OCI-LY1 (cell line): ENCODE measurements at regions not wholly inside any gene's neighbourhood (a gene's known extent, or its start where the extent isn't known, plus 50 kb on each side); places are given as distances from the start of the nearest gene placed in this dataset.

Source experiments
- EZH2 ChIP-seq: fragments of 200-600 bp; sonication (generic), shearing (Covaris generic); IDR thresholded peaks from 2 replicates; pipeline ENCODE4 v1.8.0; 2017; ENCODE audit warnings: borderline replicate concordance, mixed run types, mild to moderate bottlenecking, antibody characterized with exemption, low read length, moderate library complexity, mixed read lengths
- TF ChIP-seq, protein P1 (sequence below): fragments of 200-600 bp; sonication (generic), shearing (Covaris generic); IDR thresholded peaks from 2 replicates; pipeline ENCODE4 v1.5.1; 2017; ENCODE audit warnings: mild to moderate bottlenecking, antibody characterized with exemption, low read length, moderate library complexity, mixed read lengths

DNA sequence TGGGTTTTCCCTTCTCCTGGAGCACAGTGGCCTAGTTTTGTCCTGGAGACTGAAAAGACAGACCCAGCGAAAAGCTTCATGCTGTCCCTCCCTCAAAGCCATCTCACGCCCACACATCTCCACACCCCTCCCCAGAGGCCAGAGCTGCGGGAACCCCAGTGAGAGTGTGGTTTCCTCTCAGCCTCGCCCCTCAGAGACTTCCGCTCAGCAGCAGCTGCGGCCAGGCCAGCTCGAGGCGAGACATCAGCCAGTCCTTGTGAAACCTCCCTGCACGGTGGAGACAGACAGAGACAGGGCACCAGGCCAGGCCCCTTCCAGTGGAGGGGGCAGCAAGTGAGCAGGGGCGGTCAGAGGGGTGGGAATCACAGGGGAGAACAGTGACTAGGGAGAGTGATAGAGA, 77.0 kb upstream of the TNRC6C start:
- no peak for TF ChIP-seq EZH2
- TF ChIP-seq, protein P1, sequence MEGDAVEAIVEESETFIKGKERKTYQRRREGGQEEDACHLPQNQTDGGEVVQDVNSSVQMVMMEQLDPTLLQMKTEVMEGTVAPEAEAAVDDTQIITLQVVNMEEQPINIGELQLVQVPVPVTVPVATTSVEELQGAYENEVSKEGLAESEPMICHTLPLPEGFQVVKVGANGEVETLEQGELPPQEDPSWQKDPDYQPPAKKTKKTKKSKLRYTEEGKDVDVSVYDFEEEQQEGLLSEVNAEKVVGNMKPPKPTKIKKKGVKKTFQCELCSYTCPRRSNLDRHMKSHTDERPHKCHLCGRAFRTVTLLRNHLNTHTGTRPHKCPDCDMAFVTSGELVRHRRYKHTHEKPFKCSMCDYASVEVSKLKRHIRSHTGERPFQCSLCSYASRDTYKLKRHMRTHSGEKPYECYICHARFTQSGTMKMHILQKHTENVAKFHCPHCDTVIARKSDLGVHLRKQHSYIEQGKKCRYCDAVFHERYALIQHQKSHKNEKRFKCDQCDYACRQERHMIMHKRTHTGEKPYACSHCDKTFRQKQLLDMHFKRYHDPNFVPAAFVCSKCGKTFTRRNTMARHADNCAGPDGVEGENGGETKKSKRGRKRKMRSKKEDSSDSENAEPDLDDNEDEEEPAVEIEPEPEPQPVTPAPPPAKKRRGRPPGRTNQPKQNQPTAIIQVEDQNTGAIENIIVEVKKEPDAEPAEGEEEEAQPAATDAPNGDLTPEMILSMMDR, result no peak
